GM12878 (cell line): ENCODE measurements at regions not wholly inside any gene's neighbourhood (a gene's known extent, or its start where the extent isn't known, plus 50 kb on each side); places are given as distances from the start of the nearest gene placed in this dataset.

Experiments
- EZH2 ChIP-seq: IDR thresholded peaks from 2 replicates; pipeline ENCODE4 v1.6.1; 2012; ENCODE audit warnings: low read depth, mild to moderate bottlenecking, control low read depth, inconsistent platforms, low read length, borderline replicate concordance; ENCODE audit not compliant: control insufficient read depth
- JUNB ChIP-seq: IDR thresholded peaks from 2 replicates; pipeline ENCODE4 v1.6.1; 2016; ENCODE audit warnings: antibody characterized with exemption, mild to moderate bottlenecking
- POLR2A ChIP-seq: IDR thresholded peaks from 2 replicates; pipeline ENCODE4 v1.6.1; 2011; ENCODE audit warnings: low read depth, mild to moderate bottlenecking, low read length
- POLR2AphosphoS2 ChIP-seq: IDR thresholded peaks from 2 replicates; pipeline ENCODE4 v1.6.1; 2011; ENCODE audit warnings: low read depth, mild to moderate bottlenecking, low read length, improper control_type of control experiment, moderate library complexity
- RAD21 ChIP-seq: IDR thresholded peaks from 2 replicates; pipeline ENCODE4 v1.6.1; 2011; ENCODE audit warnings: mild to moderate bottlenecking, low read depth, low read length, moderate library complexity; ENCODE audit not compliant: insufficient read depth
- ZSCAN29 ChIP-seq: fragments of 450-650 bp; IDR thresholded peaks from 2 replicates; pipeline ENCODE4 v1.6.1; 2017; ENCODE audit warnings: mild to moderate bottlenecking, moderate library complexity
- TF ChIP-seq, protein P1 (sequence below), 3 experiments: IDR thresholded peaks in 2 of 3; conservative IDR thresholded peaks in 1 of 3; 2 replicates each; pipeline ENCODE4 v1.5.1; 2011; ENCODE audit warnings: low read depth in 3 of 3, low read length in 3 of 3, mild to moderate bottlenecking in 3 of 3, control low read depth in 2 of 3, moderate library complexity in 2 of 3, inconsistent platforms in 1 of 3, mixed read lengths in 1 of 3; ENCODE audit not compliant: control insufficient read depth in 2 of 3, insufficient read depth in 1 of 3; ENCODE audit errors: extremely low read depth in 1 of 3

DNA sequence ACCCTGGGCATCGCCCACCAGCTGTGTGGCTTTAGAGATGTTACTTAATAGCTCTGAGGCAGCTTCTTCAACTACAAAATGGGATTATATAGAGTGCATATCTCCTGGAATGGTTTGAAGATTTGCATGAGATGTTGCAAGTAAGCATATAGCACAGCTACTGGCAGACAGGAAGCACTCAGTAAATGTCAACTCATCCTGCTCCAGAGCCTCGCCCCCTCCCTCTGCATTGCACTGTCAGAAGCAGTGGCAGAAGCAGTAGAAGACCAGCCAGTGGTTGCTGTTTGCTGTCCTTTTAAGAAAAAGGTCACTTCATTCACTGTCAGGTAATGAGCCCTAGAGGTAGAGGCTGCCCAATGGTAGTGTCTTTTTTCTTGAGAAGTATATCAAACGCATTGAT is 180.0 kb upstream of the GHITM start:
- no peak for TF ChIP-seq POLR2A
- no peak for TF ChIP-seq EZH2
- TF ChIP-seq RAD21: no peak
- TF ChIP-seq, protein P1, sequence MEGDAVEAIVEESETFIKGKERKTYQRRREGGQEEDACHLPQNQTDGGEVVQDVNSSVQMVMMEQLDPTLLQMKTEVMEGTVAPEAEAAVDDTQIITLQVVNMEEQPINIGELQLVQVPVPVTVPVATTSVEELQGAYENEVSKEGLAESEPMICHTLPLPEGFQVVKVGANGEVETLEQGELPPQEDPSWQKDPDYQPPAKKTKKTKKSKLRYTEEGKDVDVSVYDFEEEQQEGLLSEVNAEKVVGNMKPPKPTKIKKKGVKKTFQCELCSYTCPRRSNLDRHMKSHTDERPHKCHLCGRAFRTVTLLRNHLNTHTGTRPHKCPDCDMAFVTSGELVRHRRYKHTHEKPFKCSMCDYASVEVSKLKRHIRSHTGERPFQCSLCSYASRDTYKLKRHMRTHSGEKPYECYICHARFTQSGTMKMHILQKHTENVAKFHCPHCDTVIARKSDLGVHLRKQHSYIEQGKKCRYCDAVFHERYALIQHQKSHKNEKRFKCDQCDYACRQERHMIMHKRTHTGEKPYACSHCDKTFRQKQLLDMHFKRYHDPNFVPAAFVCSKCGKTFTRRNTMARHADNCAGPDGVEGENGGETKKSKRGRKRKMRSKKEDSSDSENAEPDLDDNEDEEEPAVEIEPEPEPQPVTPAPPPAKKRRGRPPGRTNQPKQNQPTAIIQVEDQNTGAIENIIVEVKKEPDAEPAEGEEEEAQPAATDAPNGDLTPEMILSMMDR (IDR thresholded peaks at IDR 0.05 in 2 of 3, conservative IDR thresholded peaks at IDR 0.05 in 1 of 3; ENCODE audit: control insufficient read depth in 2 of 3, extremely low read depth in 1 of 3, insufficient read depth in 1 of 3, low read depth in 3 of 3, low read length in 3 of 3): no peak
- no peak for TF ChIP-seq ZSCAN29
- TF ChIP-seq POLR2AphosphoS2: no peak
- TF ChIP-seq JUNB: no peak
